Brain microvascular endothelial cell (primary cell): ENCODE measurements at regions not wholly inside any gene's neighbourhood (a gene's known extent, or its start where the extent isn't known, plus 50 kb on each side); places are given as distances from the start of the nearest gene placed in this dataset.

Experiments used
- DNase-seq: peaks from one replicate; pipeline ENCODE4 v3.0.0-alpha.2; 2020
- H3K27ac ChIP-seq: fragments of 250-450 bp; sonication (Bioruptor Pico); 2 replicates; pipeline ENCODE4 v1.5.1; 2020; ENCODE audit warnings: mild to moderate bottlenecking, moderate library complexity
- H3K27me3 ChIP-seq: fragments of 250-450 bp; sonication (Bioruptor Pico); replicated peaks from 2 replicates; pipeline ENCODE4 v1.5.1; 2020; ENCODE audit warnings: mild to moderate bottlenecking
- H3K36me3 ChIP-seq: fragments of 250-450 bp; sonication (Bioruptor Pico); replicated peaks from 2 replicates; pipeline ENCODE4 v1.5.1; 2020; ENCODE audit warnings: mild to moderate bottlenecking
- H3K4me3 ChIP-seq: 2 replicates; pipeline ENCODE4 v1.5.1; 2011; ENCODE audit warnings: low read depth, mild to moderate bottlenecking, control low read depth, low read length, moderate library complexity
- in situ Hi-C: cut with HindIII; loops from 2 replicates; pipeline ENCODE4 v1.10.0; 2017; ENCODE audit warnings: low sequenced_read_pairs, low pct_ligation_motif_present
- TF ChIP-seq, protein P1 (sequence below): IDR thresholded peaks from 2 replicates; pipeline ENCODE4 v1.5.1; 2011; ENCODE audit warnings: low read depth, mild to moderate bottlenecking, moderate library complexity, low read length, control low read depth, inconsistent platforms; ENCODE audit errors: missing control alignments

DNA sequence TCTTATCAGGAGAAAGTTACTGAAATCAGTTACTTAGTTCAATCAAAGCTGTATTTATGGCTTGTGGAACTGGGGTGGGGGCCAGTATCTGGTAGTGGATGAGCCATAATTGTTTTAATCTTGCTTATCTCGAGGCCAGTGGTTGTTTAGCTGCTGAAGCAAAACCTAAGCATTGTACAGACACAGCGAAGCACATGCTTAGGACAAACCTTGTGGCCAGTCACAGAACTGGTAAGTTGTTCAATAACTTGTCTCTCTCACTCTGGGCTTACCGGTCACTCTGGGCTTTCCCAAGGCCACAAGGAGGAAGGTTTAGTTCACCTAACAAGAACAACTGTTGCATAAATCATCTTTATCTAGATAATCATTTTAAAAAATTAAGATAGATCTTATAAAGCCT lies 296.6 kb upstream of the NETO1 start:
- no peak for DNase-seq
- Histone ChIP-seq H3K27ac (no peak overlapping the region), H3K4me3 (no peak overlapping the region), H3K27me3 (no peaks in the 10 kb centered on the region), H3K36me3 (no peaks in the 10 kb centered on the region)
- in situ Hi-C loops = no loop called here
- TF ChIP-seq, protein P1, sequence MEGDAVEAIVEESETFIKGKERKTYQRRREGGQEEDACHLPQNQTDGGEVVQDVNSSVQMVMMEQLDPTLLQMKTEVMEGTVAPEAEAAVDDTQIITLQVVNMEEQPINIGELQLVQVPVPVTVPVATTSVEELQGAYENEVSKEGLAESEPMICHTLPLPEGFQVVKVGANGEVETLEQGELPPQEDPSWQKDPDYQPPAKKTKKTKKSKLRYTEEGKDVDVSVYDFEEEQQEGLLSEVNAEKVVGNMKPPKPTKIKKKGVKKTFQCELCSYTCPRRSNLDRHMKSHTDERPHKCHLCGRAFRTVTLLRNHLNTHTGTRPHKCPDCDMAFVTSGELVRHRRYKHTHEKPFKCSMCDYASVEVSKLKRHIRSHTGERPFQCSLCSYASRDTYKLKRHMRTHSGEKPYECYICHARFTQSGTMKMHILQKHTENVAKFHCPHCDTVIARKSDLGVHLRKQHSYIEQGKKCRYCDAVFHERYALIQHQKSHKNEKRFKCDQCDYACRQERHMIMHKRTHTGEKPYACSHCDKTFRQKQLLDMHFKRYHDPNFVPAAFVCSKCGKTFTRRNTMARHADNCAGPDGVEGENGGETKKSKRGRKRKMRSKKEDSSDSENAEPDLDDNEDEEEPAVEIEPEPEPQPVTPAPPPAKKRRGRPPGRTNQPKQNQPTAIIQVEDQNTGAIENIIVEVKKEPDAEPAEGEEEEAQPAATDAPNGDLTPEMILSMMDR = no peak

DNA sequence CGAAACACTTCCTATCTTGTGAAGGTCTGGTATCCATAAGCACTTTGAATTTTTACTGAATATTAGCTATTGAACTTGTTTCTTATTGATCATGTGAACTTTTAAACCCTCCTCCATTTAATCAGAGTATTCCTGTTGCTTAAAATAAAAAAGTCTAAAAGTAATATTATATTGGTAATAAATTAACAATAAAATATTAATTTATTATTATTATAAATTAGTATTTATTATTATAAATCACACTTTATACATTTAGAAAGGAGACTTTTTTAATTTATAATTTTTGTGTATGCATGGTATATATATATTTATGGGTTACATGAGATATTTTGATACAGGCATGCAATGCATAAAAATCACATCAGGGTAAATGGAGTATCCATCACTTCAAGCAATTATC lies 295.4 kb upstream of the NETO1 start:
- no peak for DNase-seq
- H3K27me3 ChIP-seq = no peaks in the 10 kb centered on the region
- TF ChIP-seq, protein P1 = no peak
- no peak overlapping the region for H3K4me3 ChIP-seq
- in situ Hi-C loops = no loop called here
- no peak overlapping the region for H3K27ac ChIP-seq
- no peaks in the 10 kb centered on the region for H3K36me3 ChIP-seq

DNA sequence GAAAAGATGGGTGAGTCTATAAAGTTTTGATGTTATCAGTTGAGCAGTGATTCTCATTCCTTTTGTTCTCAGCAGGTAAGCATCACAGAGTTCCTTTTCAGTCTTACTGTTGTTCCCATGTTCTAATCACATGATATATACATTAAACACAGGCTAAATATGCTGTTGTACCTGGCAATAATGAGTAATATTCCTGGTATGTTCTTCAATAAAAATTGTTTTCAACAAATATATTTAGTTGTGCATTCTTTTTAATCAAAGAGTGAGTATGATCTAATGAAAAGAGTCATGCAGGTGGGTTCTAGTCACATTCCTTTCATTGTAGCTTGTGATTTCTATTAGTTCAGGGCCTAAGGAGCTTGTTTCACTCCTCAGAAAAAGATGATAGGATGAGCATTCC lies 288.3 kb upstream of the NETO1 start:
- Histone ChIP-seq H3K4me3 (no peak overlapping the region), H3K27ac (no peak overlapping the region), H3K27me3 (no peaks in the 10 kb centered on the region), H3K36me3 (no peaks in the 10 kb centered on the region)
- TF ChIP-seq, protein P1 = no peak
- in situ Hi-C loops = no loop called here
- no peak for DNase-seq

DNA sequence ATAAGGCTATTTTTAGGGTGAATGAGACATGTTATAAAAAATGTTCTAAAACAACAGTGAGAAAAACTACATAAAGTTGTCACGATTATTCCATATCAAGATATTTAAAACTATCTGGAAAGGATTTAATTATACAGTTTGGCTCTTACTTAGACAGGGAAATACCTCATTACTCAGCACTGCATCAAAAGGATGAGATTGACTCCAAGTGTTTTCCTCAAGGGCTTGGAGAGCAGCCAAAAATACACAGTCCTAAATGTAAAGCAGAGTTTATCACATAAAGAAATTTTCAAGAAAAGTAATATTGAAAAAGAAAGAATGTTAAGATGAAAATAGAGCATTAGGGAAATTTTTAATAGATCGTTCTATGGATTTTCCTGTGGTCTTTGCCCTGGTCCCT lies 285.5 kb upstream of the NETO1 start:
- TF ChIP-seq, protein P1 = no peak
- Histone ChIP-seq H3K36me3 (no peaks in the 10 kb centered on the region), H3K4me3 (no peak overlapping the region), H3K27ac (no peak overlapping the region), H3K27me3 (no peaks in the 10 kb centered on the region)
- no peak for DNase-seq
- in situ Hi-C loops = no loop called here

DNA sequence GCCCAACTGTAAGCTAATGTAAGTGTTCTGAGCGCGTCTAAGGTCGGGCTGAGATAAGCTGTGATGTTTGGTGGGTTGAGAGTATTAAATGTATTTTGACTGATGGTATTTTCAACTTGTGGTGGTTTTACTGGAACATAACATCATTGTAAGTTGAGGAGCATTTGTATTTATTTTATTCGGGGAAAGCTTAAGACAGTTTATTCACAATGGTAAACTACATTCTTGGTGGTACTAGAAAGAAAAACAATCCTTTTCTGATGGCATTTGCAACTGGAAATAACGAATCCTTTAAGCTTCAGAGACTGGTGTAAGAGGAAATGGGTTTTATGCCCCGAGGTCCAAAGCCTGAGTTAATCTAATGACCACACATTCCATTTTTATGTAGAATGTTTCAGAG lies 283.3 kb upstream of the NETO1 start:
- H3K4me3 ChIP-seq = no peak overlapping the region
- TF ChIP-seq, protein P1 = no peak
- no peaks in the 10 kb centered on the region for H3K36me3 ChIP-seq
- DNase-seq = no peak
- in situ Hi-C loops = no loop called here
- H3K27me3 ChIP-seq = no peaks in the 10 kb centered on the region
- no peak overlapping the region for H3K27ac ChIP-seq

DNA sequence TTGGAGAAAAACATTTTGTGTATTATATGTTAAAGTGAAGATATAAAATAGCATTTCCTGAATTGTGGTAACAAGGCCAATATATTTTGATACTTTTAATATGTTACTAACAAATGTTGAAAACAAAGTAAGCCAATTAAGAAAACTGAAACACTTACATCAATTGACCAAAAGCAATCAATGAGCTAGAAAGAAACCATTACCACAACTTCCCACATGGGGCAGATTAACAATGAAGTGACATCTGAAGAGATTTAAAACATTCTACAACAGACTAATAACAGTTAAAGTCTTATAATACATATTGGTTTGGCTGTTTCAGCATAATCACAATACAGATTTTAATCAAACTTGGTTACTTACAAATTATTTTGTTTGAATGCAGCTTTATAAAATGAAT lies 282.4 kb upstream of the NETO1 start:
- Histone ChIP-seq H3K4me3 (no peak overlapping the region), H3K27me3 (no peaks in the 10 kb centered on the region), H3K27ac (no peak overlapping the region), H3K36me3 (no peaks in the 10 kb centered on the region)
- TF ChIP-seq, protein P1 = no peak
- in situ Hi-C loops = no loop called here
- no peak for DNase-seq
